ENCODE measurements at regions not wholly inside any gene's neighbourhood (a gene's known extent, or its start where the extent isn't known, plus 50 kb on each side); places are given as distances from the start of the nearest gene placed in this dataset.

DNA sequence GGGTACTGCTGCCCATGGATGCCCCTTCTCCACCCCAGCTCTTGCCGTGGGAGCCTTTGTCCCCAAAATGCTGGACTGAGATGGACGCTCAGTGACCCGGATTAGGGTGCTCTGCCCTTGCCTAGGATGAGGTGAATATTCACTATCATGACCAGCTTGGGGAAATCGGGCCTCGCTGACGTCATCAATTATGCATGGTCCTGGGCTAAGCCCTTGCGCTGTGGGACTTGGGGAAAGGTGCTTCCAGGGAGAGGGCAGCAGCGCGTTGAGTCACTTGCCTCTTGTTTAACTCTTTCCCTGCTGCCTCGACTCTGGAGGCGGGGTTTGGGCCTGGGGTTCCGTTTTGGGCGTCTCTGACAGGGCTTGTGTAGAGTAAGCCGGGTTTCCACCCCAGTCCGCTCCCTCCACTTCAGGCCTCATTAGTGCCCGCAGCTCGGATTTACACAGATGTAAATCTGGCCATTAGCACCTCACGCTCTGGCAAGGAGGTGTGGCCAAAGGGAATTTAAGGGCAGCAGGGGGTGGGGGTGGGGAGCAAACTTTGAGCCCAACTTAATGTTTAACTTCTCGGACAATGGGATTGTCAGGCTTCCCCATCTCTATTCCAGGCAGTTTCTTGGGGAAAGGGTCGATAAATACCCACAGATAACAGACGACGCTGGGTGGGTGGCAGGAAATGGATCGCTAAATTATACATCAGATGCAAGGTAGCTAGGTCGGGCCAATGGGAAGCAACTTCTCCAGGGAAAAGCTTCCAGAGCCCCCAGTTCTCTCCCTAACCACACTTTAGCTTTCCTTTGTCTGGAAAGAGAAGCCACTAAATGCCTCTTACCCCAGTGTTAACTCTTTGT, 51.3 kb upstream of the TCF7L2 start:
- DNase-seq (ENCODE audit: insufficient read length, low spot score): no peak

DNA sequence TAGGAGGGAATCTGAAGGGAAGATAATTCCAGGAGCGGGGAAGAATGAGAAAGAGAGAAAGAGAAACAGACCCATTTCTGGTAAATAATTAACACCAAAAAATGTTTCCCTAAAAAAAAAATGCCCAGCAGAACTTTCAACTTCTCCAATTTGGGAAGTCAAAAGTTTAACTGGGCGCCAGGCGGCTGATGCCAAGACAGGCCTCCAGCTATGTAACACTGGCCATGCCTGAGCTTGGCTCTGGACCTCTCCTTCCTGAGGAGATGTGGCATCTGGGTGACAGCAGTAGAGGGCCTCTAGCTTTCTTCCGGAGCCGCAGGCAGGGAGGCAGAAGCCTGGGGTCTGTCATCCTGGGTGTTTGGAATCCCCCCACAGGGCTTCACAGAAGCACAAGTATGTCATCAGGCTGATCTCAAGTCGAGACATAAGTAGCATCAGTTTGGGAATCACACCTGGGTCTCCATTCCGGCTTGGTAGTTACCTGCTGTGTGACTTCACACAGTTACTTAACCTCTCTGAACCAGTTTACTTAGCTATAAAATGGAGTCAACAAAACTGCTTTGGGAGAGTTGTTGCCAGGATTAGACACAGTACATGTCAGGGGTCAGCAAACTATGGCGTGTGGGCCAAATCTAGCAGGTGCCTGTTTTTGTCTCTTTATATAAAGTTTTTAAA, 50.5 kb upstream of the TCF7L2 start:
- FAIRE-seq (no peak), DNase-seq (ENCODE audit: insufficient read length, low spot score) (no peak)

More for the DNA sequence above, 51.3 kb upstream of the TCF7L2 start:
- TF ChIP-seq POLR2A (IDR thresholded peaks at IDR 0.05; ENCODE audit: low read depth, low read length): no peak
- no peak for FAIRE-seq

More for the DNA sequence above, 50.5 kb upstream of the TCF7L2 start:
- no peak for TF ChIP-seq POLR2A (IDR thresholded peaks at IDR 0.05; ENCODE audit: low read depth, low read length)

Measured in H54 (cell line).